Loucy (cell line): ENCODE measurements at regions not wholly inside any gene's neighbourhood (a gene's known extent, or its start where the extent isn't known, plus 50 kb on each side); places are given as distances from the start of the nearest gene placed in this dataset.

Experiments used
- EZH2phosphoT487 ChIP-seq: fragments of 200-600 bp; IDR thresholded peaks from 2 replicates; pipeline ENCODE4 v1.6.1; 2018; ENCODE audit warnings: antibody characterized with exemption, mild to moderate bottlenecking, moderate library complexity, borderline replicate concordance
- TF ChIP-seq, protein P1 (sequence below): fragments of 200-600 bp; sonication (generic); conservative IDR thresholded peaks from 2 replicates; pipeline ENCODE4 v1.5.1; 2014; ENCODE audit warnings: mild to moderate bottlenecking, antibody characterized with exemption, low read length

- TF ChIP-seq, protein P1, sequence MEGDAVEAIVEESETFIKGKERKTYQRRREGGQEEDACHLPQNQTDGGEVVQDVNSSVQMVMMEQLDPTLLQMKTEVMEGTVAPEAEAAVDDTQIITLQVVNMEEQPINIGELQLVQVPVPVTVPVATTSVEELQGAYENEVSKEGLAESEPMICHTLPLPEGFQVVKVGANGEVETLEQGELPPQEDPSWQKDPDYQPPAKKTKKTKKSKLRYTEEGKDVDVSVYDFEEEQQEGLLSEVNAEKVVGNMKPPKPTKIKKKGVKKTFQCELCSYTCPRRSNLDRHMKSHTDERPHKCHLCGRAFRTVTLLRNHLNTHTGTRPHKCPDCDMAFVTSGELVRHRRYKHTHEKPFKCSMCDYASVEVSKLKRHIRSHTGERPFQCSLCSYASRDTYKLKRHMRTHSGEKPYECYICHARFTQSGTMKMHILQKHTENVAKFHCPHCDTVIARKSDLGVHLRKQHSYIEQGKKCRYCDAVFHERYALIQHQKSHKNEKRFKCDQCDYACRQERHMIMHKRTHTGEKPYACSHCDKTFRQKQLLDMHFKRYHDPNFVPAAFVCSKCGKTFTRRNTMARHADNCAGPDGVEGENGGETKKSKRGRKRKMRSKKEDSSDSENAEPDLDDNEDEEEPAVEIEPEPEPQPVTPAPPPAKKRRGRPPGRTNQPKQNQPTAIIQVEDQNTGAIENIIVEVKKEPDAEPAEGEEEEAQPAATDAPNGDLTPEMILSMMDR: no peak
- no peak for TF ChIP-seq EZH2phosphoT487
Measured at GRCh38 chr12:98121963-98122362, 393.4 kb upstream of the TMPO start.
